ENCODE measurements at regions not wholly inside any gene's neighbourhood (a gene's known extent, or its start where the extent isn't known, plus 50 kb on each side); places are given as distances from the start of the nearest gene placed in this dataset.

- CTCF ChIA-PET = interaction anchor here (0.6 kb wide), 1 partner anchor 69 kb away, joined by 3 read pairs; no protein-coding TSS in a partner anchor
- 3% methylated on average over 3 of the region's 3 CpGs for WGBS (ENCODE audit: insufficient coverage, insufficient replicate concordance, low lambda C conversion rate, missing lambda C conversion rate)
- POLR2A ChIA-PET = no interaction called here
- DNase-seq (ENCODE audit: low read depth, low spot score) = no peak
- no peak for ATAC-seq
- H3K27ac ChIP-seq (ENCODE audit: control insufficient read depth, insufficient read depth) = no peak overlapping the region
- no peaks in the 10 kb centered on the region for H3K79me2 ChIP-seq (ENCODE audit: control insufficient read depth, insufficient read depth, low read length)
- no peaks in the 10 kb centered on the region for H3K36me3 ChIP-seq (ENCODE audit: control insufficient read depth in 2 of 2, insufficient read depth in 2 of 2, low read length in 1 of 2)
- no peak for FAIRE-seq
- RAD21 ChIA-PET (ENCODE audit: unreplicated experiment) = no interaction called here
- intact Hi-C loops (cut with micrococcal nuclease; ENCODE audit: unreplicated experiment) = loop anchor here (10.0 kb wide), 1 partner anchor 439 kb away; no protein-coding TSS in a partner anchor
- SMC1A ChIA-PET (ENCODE audit: uncharacterized antibody, unreplicated experiment) = no interaction called here
- in situ Hi-C loops (cut with MboI) = no loop called here
- no peak overlapping the region for H2AFZ ChIP-seq (ENCODE audit: control insufficient read depth, low read depth, low read length)
- H3K9ac ChIP-seq (ENCODE audit: control insufficient read depth, insufficient read depth, low read length) = no peak overlapping the region
- no peak overlapping the region for H3K4me3 ChIP-seq
- BruUV-seq (replicated peaks) = no TSS peak
- no peaks in the 10 kb centered on the region for H4K20me1 ChIP-seq (ENCODE audit: control insufficient read depth, insufficient read depth)
- no peaks in the 10 kb centered on the region for H3K9me3 ChIP-seq (replicated peaks; ENCODE audit: control insufficient read depth, insufficient read depth, low read length)
- H3K27me3 ChIP-seq (replicated peaks in 1 of 2; ENCODE audit: control insufficient read depth in 2 of 2, insufficient read depth in 2 of 2, low read length in 1 of 2) = no peaks in the 10 kb centered on the region
- H3K4me2 ChIP-seq (ENCODE audit: control insufficient read depth, insufficient read depth) = no peak overlapping the region
- TF ChIP-seq DPF2 (IDR thresholded peaks at IDR 0.05) (no peak), MEF2B (IDR thresholded peaks at IDR 0.05; ENCODE audit: partially characterized antibody, poor library complexity, severe bottlenecking) (no peak), FOS (IDR thresholded peaks at IDR 0.05; ENCODE audit: borderline replicate concordance, extremely low read depth, insufficient read length) (no peak), IRF4 (IDR thresholded peaks at IDR 0.05; ENCODE audit: low read depth, low read length) (no peak), MXI1 (IDR thresholded peaks at IDR 0.05; ENCODE audit: low read depth, low read length) (no peak)
- H3K4me1 ChIP-seq (ENCODE audit: control insufficient read depth, insufficient read depth, low read length) = no peaks in the 10 kb centered on the region
These were observed 152.3 kb upstream of the RGS18 start for GRCh38 chr1:192005976-192006375.

DNA sequence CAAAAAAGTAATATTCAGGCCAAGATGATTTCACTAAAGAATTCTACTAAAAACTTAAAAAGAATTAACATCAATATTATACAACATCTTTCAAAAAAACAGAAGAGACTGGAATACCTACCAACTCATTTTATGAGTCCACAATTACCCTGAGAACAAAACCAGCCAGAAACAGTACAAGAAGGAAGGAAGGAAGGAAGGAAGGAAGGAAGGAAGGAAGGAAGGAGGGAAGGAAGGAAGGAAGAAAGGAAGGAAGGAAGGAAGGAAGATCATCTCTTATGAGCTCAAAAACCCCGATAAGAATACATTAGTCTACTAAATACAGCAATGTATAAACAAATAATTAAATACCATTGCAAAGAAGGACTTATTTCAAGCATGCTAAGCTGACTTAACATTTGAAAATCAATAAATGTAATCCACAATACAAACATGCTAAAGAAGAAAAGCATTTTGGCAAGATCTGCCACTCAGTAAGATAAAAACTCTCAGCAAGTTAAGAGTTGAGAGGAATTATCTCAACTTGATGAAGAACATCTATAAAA is 149.9 kb upstream of the RGS18 start:
- ChIA-PET CTCF (no interaction called here), RAD21 (ENCODE audit: unreplicated experiment) (no interaction called here), SMC1A (ENCODE audit: uncharacterized antibody, unreplicated experiment) (no interaction called here), POLR2A (no interaction called here)
- DNase-seq (ENCODE audit: low read depth, low spot score) = no peak
- no peaks in the 10 kb centered on the region for H3K79me2 ChIP-seq (ENCODE audit: control insufficient read depth, insufficient read depth, low read length)
- no peaks in the 10 kb centered on the region for H3K9me3 ChIP-seq (replicated peaks; ENCODE audit: control insufficient read depth, insufficient read depth, low read length)
- in situ Hi-C loops (cut with MboI) = no loop called here
- no peak overlapping the region for H3K4me2 ChIP-seq (ENCODE audit: control insufficient read depth, insufficient read depth)
- H3K27ac ChIP-seq (ENCODE audit: control insufficient read depth, insufficient read depth) = no peak overlapping the region
- no peaks in the 10 kb centered on the region for H3K27me3 ChIP-seq (replicated peaks in 1 of 2; ENCODE audit: control insufficient read depth in 2 of 2, insufficient read depth in 2 of 2, low read length in 1 of 2)
- no peak for FAIRE-seq
- WGBS (ENCODE audit: insufficient coverage, insufficient replicate concordance, low lambda C conversion rate, missing lambda C conversion rate) = 0% methylated on average over 1 of the region's 1 CpG
- H2AFZ ChIP-seq (ENCODE audit: control insufficient read depth, low read depth, low read length) = no peak overlapping the region
- no peaks in the 10 kb centered on the region for H3K4me1 ChIP-seq (ENCODE audit: control insufficient read depth, insufficient read depth, low read length)
- H3K9ac ChIP-seq (ENCODE audit: control insufficient read depth, insufficient read depth, low read length) = no peak overlapping the region
- no peak for ATAC-seq
- no peak overlapping the region for H3K4me3 ChIP-seq
- no peaks in the 10 kb centered on the region for H4K20me1 ChIP-seq (ENCODE audit: control insufficient read depth, insufficient read depth)
- no TSS peak for BruUV-seq (replicated peaks)
- H3K36me3 ChIP-seq (ENCODE audit: control insufficient read depth in 2 of 2, insufficient read depth in 2 of 2, low read length in 1 of 2) = no peaks in the 10 kb centered on the region
- intact Hi-C loops (cut with micrococcal nuclease; ENCODE audit: unreplicated experiment) = loop anchor here (10.0 kb wide), 1 partner anchor 436 kb away; no protein-coding TSS in a partner anchor
- TF ChIP-seq PRDM15 (CRISPR knock-in tag; IDR thresholded peaks at IDR 0.05) = no peak
- no peak for TF ChIP-seq POLR2A (IDR thresholded peaks at IDR 0.05; ENCODE audit: low read depth, low read length)
- TF ChIP-seq ZNF592 (IDR thresholded peaks at IDR 0.05) = no peak
- no peak for TF ChIP-seq MEF2A (IDR thresholded peaks at IDR 0.05; ENCODE audit: insufficient read depth, low read depth, low read length)
- no peak for TF ChIP-seq GATAD2B (conservative IDR thresholded peaks at IDR 0.05; ENCODE audit: low read depth)
- TF ChIP-seq CHD1 (IDR thresholded peaks at IDR 0.05; ENCODE audit: low read depth, low read length) = no peak

All from GM12878 (cell line).